ENCODE measurements at regions not wholly inside any gene's neighbourhood (a gene's known extent, or its start where the extent isn't known, plus 50 kb on each side); places are given as distances from the start of the nearest gene placed in this dataset.

- TF ChIP-seq CTCF (IDR thresholded peaks at IDR 0.05): no peak
- TF ChIP-seq POLR2A (IDR thresholded peaks at IDR 0.05): no peak
Observed at GRCh38 chr10:23496727-23497126, 57.9 kb downstream of the OTUD1 start.

Data from body of pancreas (tissue), 4 donors.